ENCODE measurements at regions not wholly inside any gene's neighbourhood (a gene's known extent, or its start where the extent isn't known, plus 50 kb on each side); places are given as distances from the start of the nearest gene placed in this dataset.
A peak's percentile ranks its signal among the peaks of the same experiment; 100 is the strongest.

DNA sequence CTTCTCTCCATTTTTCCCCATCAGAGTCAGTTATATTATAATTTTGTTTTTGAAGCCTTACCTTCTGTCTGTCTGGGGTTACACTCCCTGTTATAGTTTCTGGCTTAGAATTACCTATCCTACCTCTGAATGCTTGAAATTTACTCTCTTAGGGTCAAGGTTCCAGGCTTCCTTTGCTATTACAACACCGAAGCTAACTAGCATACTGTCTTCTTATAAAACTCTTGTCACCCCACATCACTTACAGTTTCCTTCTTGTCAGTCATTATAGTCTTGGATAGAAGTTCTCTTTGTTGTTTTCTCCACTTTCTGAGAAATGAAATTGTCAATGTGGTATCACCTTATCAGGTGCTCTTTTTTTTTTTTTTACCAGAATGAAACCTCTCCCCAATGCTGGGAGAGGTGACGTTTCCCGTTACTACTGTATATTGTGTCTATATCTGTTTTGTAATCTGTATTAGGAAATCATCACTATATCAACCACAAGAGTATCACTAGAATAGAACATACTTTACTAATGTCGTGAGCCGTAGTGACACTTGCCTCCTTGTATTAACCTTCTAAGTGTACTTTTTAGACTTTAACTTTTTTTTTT is 69.2 kb upstream of the PSMA6 start:
- DNase-seq = no peak

DNA sequence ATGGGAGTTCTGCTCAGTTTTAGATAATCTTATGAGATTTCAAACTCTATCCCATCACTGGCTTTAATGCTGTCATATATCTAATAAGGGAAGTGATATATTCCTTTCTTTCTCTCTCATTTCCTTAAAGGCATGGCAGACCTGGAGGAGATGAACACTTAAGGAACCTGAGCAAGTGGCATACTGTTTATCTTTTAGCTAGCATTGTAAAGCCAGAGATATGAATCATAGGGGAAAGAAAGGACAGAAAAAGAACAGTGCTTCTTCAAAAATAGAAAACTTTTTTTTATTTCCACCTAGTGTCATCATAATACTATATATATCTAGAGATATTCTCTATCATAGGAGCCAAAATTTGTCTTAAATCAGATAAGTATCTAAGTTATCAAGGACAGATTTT is 68.3 kb upstream of the PSMA6 start:
- no peak for DNase-seq

DNA sequence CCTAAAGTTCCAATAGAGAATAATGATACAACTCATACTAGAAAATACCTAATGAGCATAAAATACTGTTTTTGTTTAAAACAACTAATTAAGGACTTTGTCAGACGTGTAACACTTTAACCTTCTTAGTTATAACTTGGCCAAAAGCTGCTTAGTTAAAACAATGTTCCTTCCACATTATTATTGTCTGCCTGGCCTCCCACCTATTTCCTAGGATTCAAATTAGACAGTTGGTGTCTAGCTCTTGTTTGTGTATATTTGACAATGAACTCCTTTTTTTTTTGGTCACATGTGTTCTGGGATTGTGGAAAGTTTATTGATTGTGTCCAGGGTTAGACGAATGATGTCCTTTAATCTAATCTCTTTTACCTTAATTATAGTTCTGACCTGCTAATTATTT is 67.6 kb upstream of the PSMA6 start:
- no peak for DNase-seq

DNA sequence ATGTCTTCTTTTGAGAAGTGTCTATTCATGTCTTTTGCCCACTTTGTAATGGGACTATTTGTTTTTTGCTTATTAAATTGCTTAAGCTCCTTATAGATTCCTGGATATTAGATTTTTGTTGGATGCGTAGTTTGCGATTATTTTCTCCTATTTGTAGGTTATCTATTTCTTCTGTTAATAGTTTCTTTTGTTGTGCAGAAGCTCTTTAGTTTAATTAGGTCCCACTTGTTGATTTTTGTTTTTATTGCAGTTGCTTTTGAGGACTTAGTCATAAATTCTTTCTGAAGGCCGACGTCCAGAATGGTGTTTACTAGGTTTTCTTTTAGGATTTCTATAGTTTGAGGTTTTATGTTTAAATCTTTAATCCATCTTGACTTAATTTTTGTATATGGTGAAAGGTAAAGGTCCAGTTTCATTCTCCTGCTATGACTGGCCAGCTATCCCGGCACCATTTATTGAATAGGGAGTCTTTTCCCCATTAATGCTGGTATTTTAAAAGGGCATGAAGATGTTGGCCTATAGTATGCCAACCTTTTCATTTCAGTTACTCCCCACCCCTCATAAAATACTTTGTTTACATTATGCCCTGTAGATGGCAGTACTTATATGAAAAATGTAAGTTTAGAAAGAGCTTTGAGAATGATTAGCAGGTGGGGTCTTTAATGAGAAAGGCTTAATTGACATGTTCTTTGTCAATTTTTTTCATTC is 62.9 kb upstream of the PSMA6 start:
- no peak for DNase-seq

DNA sequence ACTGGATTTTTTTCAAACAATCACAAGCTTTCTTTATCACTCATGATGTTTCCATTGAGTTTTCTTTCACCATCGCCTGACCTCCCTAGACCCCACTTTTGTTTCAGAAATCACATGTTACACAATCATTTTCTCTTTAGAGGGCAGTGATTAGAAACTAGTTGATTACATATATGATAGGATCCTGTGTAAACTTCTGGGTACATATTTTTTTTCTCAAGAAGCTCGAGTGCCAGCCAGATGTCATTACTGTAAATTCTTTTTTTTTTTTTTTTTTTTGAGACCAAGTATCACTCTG is 62.4 kb upstream of the PSMA6 start:
- DNase-seq = no peak

DNA sequence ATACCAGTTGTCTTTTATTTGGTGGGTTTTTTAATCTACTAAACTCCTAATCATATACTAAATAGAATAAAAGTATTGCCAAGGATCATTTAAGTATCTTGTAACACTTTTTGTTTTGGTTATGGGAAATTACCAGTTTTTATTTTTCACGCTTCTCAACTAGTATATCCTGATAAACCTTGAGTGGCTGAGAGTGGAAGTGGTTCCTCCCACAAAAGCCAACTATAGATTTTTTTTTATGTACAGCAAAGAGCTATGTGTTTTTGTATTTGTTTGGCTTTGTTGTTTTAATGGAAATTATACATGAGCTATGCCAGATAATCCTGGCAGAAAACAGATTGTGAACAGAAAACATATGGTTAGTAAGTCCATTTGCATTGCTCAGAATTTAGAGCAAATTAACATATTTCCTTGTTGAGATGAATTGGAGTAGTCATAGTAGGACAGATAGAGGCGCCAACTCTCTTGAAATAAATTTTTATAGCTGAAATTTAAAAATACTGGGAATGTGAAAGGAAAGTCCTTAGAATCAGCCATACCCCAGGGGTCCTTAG is 60.9 kb upstream of the PSMA6 start:
- DNase-seq = no peak

DNA sequence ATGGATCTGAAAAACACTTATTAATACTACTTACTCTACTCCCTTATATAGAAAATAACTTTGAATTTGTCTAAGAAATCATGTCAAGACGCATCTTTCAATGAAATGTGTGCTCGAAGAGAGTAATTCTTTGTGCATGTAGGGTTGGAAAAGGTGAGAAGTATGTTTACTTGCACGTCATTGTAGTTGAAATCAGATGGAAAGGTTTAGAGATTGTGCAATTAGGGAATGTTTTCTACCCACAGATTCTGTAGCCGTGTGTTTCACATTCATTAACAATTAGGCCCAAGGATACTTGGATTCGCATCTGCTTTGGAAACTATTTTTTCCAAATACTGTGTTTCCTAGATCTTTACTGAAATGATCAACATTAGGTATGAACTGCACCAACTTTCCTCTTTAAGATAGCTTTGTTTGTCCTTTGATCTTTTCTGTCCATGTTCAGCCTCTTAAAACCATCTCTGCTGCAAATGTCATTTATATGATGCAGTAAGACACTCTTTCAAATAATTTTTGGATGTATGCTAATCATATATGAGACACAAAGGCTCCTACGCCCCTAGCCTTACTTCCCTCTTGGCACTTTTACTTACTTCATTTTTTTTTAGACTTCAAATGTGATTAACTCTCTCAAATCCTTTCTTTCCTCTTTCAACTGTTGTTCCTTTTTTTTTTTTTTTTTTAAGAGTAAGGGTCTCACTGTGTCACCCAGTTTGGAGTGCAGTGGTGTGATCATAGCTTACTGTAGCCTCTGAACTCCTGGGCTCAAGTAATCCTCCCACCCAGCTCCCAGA is 58.0 kb upstream of the PSMA6 start:
- no peak for DNase-seq

DNA sequence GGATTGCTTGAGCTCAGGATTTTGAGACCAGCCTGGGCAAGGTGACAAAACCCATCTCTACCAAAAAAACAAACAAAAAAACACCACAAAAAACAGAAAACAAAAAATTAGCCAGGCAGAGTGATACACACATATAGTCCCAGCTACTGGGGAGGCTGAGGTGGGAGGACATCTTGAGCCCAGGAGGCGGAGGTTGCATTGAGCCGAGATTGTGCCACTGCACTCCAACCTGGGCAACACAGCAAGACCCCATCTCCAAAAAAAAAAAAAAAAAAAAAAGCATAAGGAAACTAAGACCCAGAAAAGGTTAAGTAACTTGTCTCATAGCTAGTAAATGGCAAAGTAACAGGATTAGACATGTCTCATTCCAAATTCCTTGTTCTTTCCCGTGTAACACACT is 56.3 kb upstream of the PSMA6 start:
- DNase-seq = no peak

DNA sequence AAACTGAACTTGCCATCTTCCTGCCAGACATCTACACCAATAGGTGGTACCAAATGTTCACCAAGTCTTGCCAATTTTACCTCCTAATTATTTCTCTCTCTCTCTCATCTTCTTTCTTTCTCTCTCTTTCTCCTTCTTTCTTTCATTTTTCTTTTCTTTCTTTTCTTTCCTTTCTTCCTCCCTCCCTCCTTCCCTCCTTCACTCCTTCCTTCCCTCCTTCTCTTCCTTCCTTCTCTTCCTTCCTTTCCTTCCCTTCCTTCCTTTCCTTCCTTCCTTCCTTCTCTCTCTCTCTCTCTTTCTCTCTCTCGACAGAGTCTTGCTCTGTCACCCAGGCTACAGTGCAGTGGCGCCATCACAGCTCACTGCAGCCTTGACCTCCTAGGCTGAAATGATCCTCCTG is 55.4 kb upstream of the PSMA6 start:
- DNase-seq = no peak

DNA sequence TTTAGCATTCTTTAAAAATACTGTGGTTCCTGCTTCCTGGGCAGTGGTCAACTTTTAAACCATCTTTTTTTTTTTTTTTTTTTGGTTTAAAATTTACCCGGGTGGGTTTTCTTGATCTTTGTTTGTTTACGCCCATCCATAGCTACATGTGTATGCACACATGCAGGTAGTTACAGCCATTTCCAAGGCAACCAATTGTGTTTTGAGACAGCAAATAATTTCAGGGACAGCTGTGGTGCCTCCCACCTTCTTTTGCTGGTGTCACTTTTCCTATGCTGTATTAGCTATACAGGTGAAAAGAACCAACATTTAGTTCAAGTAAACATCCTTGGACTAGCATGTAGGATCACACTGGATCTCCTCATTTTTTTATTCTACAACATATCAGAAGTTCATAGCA is 52.0 kb upstream of the PSMA6 start:
- DNase-seq = peak; percentile 33

All from NCI-H2171 (cell line).